IMR-90 (cell line): ENCODE measurements at regions not wholly inside any gene's neighbourhood (a gene's known extent, or its start where the extent isn't known, plus 50 kb on each side); places are given as distances from the start of the nearest gene placed in this dataset.

ENCODE experiments used
- POLR2A ChIP-seq: IDR thresholded peaks from 2 replicates; pipeline ENCODE4 v1.6.1; 2012; ENCODE audit warnings: mild to moderate bottlenecking, low read depth, low read length
- SMC3 ChIP-seq: fragments of 150-350 bp; IDR thresholded peaks from 2 replicates; pipeline ENCODE4 v1.6.1; 2016; ENCODE audit warnings: low read depth, mild to moderate bottlenecking, antibody characterized with exemption, low read length, moderate library complexity
- TF ChIP-seq, protein P1 (sequence below): conservative IDR thresholded peaks from 2 replicates; pipeline ENCODE4 v1.5.1; 2012; ENCODE audit warnings: mild to moderate bottlenecking, low read depth, low read length, improper control_type of control experiment

DNA sequence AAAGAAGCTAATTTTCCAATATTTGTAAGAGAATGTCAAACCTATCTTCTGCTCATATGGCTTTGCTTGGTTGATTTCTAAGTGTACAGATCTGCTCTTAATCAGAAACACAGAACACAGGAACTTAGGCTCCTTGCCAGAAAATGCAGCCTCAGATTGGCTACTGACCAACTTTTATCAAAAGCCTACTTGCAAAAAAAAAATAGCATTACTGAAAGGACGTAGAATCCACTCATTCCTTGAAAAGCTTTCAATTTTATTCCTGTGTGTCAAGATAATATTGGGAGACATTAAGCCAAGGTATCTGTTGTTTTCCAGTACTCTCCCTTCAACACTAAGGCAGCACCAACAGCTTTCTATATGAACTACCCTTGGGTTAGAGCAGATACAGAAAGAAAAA, 127.6 kb upstream of the INTU start:
- TF ChIP-seq, protein P1, sequence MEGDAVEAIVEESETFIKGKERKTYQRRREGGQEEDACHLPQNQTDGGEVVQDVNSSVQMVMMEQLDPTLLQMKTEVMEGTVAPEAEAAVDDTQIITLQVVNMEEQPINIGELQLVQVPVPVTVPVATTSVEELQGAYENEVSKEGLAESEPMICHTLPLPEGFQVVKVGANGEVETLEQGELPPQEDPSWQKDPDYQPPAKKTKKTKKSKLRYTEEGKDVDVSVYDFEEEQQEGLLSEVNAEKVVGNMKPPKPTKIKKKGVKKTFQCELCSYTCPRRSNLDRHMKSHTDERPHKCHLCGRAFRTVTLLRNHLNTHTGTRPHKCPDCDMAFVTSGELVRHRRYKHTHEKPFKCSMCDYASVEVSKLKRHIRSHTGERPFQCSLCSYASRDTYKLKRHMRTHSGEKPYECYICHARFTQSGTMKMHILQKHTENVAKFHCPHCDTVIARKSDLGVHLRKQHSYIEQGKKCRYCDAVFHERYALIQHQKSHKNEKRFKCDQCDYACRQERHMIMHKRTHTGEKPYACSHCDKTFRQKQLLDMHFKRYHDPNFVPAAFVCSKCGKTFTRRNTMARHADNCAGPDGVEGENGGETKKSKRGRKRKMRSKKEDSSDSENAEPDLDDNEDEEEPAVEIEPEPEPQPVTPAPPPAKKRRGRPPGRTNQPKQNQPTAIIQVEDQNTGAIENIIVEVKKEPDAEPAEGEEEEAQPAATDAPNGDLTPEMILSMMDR: no peak
- TF ChIP-seq SMC3: no peak
- no peak for TF ChIP-seq POLR2A
